Smooth muscle cell (in vitro differentiated cells): ENCODE measurements at regions not wholly inside any gene's neighbourhood (a gene's known extent, or its start where the extent isn't known, plus 50 kb on each side); places are given as distances from the start of the nearest gene placed in this dataset.

Source experiments
- DNase-seq: peaks from one replicate; lab custom pipeline; 2025; ENCODE audit not compliant: unreplicated experiment; lab: John Stamatoyannopoulos, UW
- H2AFZ ChIP-seq: fragments of 200-600 bp; sonication (generic); 2 replicates; pipeline ENCODE4 v1.6.0; 2016; ENCODE audit warnings: antibody characterized with exemption, low read depth, mild to moderate bottlenecking
- H3F3A ChIP-seq: fragments of 200-600 bp; sonication (generic); 2 replicates; pipeline ENCODE4 v1.6.0; 2017; ENCODE audit warnings: antibody characterized with exemption, low read depth
- H3K27ac ChIP-seq: fragments of 200-600 bp; sonication (generic); 2 replicates; pipeline ENCODE4 v1.5.1; 2016; ENCODE audit warnings: low read depth, mild to moderate bottlenecking
- H3K27me3 ChIP-seq: fragments of 200-600 bp; sonication (generic); 2 replicates; pipeline ENCODE4 v1.6.1; 2016; ENCODE audit warnings: low read depth, mild to moderate bottlenecking
- H3K36me3 ChIP-seq: fragments of 200-600 bp; sonication (generic); 2 replicates; pipeline ENCODE4 v1.5.1; 2016; ENCODE audit warnings: low read depth
- H3K4me1 ChIP-seq: fragments of 200-600 bp; sonication (generic); 2 replicates; pipeline ENCODE4 v1.5.1; 2016; ENCODE audit warnings: low read depth
- H3K4me2 ChIP-seq: fragments of 200-600 bp; sonication (generic); 2 replicates; pipeline ENCODE4 v1.6.0; 2016; ENCODE audit warnings: mild to moderate bottlenecking
- H3K4me3 ChIP-seq: fragments of 200-600 bp; sonication (generic); 2 replicates; pipeline ENCODE4 v1.5.1; 2016; ENCODE audit warnings: mild to moderate bottlenecking
- H3K79me2 ChIP-seq: fragments of 200-600 bp; sonication (generic); 2 replicates; pipeline ENCODE4 v1.6.0; 2016; ENCODE audit warnings: low read depth, mild to moderate bottlenecking
- H3K9ac ChIP-seq: fragments of 200-600 bp; sonication (generic); 2 replicates; pipeline ENCODE4 v1.6.0; 2016; ENCODE audit warnings: low read depth
- H3K9me3 ChIP-seq: fragments of 200-600 bp; sonication (generic); replicated peaks from 2 replicates; pipeline ENCODE4 v1.5.1; 2016; ENCODE audit warnings: low read depth
- H4K20me1 ChIP-seq: fragments of 200-600 bp; sonication (generic); 2 replicates; pipeline ENCODE4 v1.6.0; 2016; ENCODE audit warnings: low read depth
- CTCF ChIP-seq: fragments of 200-600 bp; sonication (generic); IDR thresholded peaks from 2 replicates; pipeline ENCODE4 v1.5.1; 2017; ENCODE audit warnings: borderline replicate concordance, mild to moderate bottlenecking, antibody characterized with exemption; ENCODE audit not compliant: insufficient read depth, poor library complexity, severe bottlenecking
- WGBS: methylation state at CpG from one replicate; pipeline ENCODE4 v1.1.7; 2016; ENCODE audit warnings: low lambda C conversion rate; 5-methylcytosine and 5-hydroxymethylcytosine counted together

GRCh38 chr2:48114256-48114655 is 200.2 kb upstream of the FOXN2 start:
- peak overlapping the region; percentile 17 for H3K4me2 ChIP-seq
- no peaks in the 10 kb centered on the region for H3K9me3 ChIP-seq
- H2AFZ ChIP-seq: no peak overlapping the region
- 32% methylated on average over 2 of the region's 2 CpGs for WGBS
- no peaks in the 10 kb centered on the region for H3K79me2 ChIP-seq
- peak overlapping the region; percentile 76 for H3K27ac ChIP-seq
- H3K36me3 ChIP-seq: no peaks in the 10 kb centered on the region
- peaks cover 4% of the 10 kb centered on the region for H3K4me1 ChIP-seq
- peaks cover 8% of the 10 kb centered on the region for H3F3A ChIP-seq
- no peak overlapping the region for H3K4me3 ChIP-seq
- no peaks in the 10 kb centered on the region for H3K27me3 ChIP-seq
- peak overlapping the region; percentile 9 for H3K9ac ChIP-seq
- TF ChIP-seq CTCF: no peak
- H4K20me1 ChIP-seq: no peaks in the 10 kb centered on the region
- no peak for DNase-seq

- no peak for DNase-seq
- no peak for TF ChIP-seq CTCF
- no peak overlapping the region for H3K4me2 ChIP-seq
- H3K27ac ChIP-seq: no peak overlapping the region
- H3K79me2 ChIP-seq: no peaks in the 10 kb centered on the region
- no peak overlapping the region for H3K4me3 ChIP-seq
- H3K9ac ChIP-seq: no peak overlapping the region
- H3K27me3 ChIP-seq: no peaks in the 10 kb centered on the region
- no peaks in the 10 kb centered on the region for H3K36me3 ChIP-seq
- peaks cover 8% of the 10 kb centered on the region for H3F3A ChIP-seq
- no peak overlapping the region for H2AFZ ChIP-seq
- no peaks in the 10 kb centered on the region for H4K20me1 ChIP-seq
- no peaks in the 10 kb centered on the region for H3K9me3 ChIP-seq
- H3K4me1 ChIP-seq: no peaks in the 10 kb centered on the region
Measured at GRCh38 chr2:48116497-48116896, 198.0 kb upstream of the FOXN2 start.

GRCh38 chr2:48118895-48119294 is 195.6 kb upstream of the FOXN2 start:
- Histone ChIP-seq H3K79me2 (no peaks in the 10 kb centered on the region), H3F3A (no peaks in the 10 kb centered on the region), H3K9ac (no peak overlapping the region), H3K4me2 (no peak overlapping the region), H3K27ac (no peak overlapping the region), H3K36me3 (no peaks in the 10 kb centered on the region), H3K27me3 (no peaks in the 10 kb centered on the region), H4K20me1 (no peaks in the 10 kb centered on the region), H2AFZ (no peak overlapping the region), H3K9me3 (no peaks in the 10 kb centered on the region), H3K4me3 (no peak overlapping the region), H3K4me1 (no peaks in the 10 kb centered on the region)
- no peak for TF ChIP-seq CTCF
- DNase-seq: no peak
- 90% methylated on average over 6 of the region's 6 CpGs for WGBS

GRCh38 chr2:48120112-48120511 is 194.4 kb upstream of the FOXN2 start:
- H3K4me3 ChIP-seq: no peak overlapping the region
- 88% methylated on average over 3 of the region's 3 CpGs for WGBS
- no peak for TF ChIP-seq CTCF

More at GRCh38 chr2:48120112-48120511, 194.4 kb upstream of the FOXN2 start:
- Histone ChIP-seq H3K4me2 (no peak overlapping the region), H3K27ac (no peak overlapping the region), H3K27me3 (no peaks in the 10 kb centered on the region), H3F3A (no peaks in the 10 kb centered on the region), H3K36me3 (no peaks in the 10 kb centered on the region), H3K79me2 (no peaks in the 10 kb centered on the region), H3K9me3 (no peaks in the 10 kb centered on the region), H2AFZ (no peak overlapping the region), H3K4me1 (no peaks in the 10 kb centered on the region), H3K9ac (no peak overlapping the region), H4K20me1 (no peaks in the 10 kb centered on the region)
- DNase-seq: no peak
